ENCODE measurements at regions not wholly inside any gene's neighbourhood (a gene's known extent, or its start where the extent isn't known, plus 50 kb on each side); places are given as distances from the start of the nearest gene placed in this dataset.

DNA sequence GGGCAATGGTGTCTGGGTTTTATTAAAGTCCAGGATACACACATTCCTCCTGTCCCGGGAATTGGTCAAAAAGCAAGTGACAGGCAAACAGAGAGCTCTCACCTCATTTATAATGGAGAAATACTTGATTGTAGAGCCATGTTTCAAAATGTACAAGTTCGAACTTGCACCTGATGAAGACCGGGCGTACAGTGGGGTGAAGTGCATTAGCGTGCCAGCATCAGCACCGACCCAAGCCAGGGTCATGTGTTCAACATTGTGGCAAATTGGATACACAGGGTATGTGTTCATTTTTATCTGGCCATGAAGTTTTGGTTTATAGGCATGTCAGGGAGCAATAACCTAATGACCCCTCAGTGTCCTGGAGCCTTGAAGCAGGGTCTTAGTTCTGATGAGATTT lies 472.5 kb downstream of the IRX1 start:
- TF ChIP-seq, protein P1, sequence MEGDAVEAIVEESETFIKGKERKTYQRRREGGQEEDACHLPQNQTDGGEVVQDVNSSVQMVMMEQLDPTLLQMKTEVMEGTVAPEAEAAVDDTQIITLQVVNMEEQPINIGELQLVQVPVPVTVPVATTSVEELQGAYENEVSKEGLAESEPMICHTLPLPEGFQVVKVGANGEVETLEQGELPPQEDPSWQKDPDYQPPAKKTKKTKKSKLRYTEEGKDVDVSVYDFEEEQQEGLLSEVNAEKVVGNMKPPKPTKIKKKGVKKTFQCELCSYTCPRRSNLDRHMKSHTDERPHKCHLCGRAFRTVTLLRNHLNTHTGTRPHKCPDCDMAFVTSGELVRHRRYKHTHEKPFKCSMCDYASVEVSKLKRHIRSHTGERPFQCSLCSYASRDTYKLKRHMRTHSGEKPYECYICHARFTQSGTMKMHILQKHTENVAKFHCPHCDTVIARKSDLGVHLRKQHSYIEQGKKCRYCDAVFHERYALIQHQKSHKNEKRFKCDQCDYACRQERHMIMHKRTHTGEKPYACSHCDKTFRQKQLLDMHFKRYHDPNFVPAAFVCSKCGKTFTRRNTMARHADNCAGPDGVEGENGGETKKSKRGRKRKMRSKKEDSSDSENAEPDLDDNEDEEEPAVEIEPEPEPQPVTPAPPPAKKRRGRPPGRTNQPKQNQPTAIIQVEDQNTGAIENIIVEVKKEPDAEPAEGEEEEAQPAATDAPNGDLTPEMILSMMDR (IDR thresholded peaks at IDR 0.05): no peak

DNA sequence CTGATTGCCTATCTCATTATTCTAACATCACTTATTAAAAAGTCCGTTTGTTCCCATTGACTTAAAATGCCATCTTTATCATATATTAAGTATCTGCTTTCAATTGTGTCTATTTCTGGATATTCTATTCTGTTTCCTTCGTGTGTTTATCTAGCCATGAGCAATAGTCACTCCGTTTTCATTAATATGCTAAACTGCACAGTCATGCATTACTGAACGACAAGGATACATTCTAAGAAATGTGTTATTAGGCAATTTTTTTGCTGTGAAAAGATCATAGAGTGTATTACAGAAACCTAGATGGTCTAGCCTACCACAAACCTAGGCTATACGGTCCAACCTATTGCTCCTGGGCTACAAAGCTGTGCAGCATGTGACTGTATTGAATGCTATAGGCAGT lies 482.9 kb downstream of the IRX1 start:
- TF ChIP-seq, protein P1 (IDR thresholded peaks at IDR 0.05): no peak

DNA sequence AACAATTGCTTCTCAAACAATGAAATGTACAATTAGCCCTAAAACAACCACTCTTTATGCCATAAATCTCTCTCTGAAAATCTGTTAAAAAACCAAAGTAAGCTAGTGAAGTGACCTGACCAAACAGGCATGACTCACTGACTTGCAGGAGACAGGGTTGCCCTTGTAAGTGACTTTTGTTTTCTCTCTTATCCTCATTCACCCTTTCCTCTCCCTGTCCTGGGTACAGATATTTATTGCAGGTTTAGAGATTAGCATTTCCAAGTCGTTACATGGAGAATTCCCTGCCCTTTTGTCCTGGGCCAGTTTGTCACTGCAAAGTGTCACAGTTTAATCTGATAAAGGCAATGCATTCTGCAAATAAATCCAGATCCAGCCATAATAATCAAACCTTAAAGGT lies 484.2 kb downstream of the IRX1 start:
- TF ChIP-seq, protein P1 (IDR thresholded peaks at IDR 0.05): no peak

DNA sequence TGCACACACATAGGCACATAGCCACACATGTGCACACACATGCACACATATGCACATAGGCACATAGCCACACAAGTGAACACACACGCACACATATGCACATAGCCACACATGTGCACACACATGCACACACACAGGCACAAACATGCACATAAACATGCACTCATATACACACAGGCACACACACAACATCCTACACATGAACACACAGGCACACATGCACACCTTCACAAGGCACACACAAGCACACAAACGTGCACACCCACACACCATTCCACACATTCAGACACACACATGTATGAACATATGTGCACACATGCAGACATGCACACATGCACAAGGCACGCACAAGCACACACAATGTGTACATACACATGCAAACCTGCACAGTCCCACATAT lies 484.7 kb downstream of the IRX1 start:
- TF ChIP-seq, protein P1 (IDR thresholded peaks at IDR 0.05): no peak

DNA sequence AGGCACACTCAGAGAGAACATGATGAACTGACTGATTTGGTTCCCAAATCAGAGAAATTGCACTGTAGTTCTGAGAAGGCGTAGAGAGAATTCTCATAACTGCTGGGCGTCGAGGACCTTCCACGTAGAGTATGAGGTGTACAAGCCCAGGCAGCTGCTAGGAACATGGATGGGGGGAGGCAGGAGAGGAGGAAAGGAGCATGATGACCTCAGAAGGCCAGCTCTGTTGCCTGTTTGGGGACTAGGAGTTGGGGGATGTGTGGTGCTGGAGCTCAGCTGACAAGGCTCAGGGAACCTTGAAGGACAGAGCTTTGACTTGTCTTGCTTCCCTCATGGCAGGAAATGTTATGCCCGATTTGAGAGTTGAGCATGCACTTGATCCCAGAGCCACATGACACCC lies 485.4 kb downstream of the IRX1 start:
- TF ChIP-seq, protein P1 (IDR thresholded peaks at IDR 0.05): no peak

DNA sequence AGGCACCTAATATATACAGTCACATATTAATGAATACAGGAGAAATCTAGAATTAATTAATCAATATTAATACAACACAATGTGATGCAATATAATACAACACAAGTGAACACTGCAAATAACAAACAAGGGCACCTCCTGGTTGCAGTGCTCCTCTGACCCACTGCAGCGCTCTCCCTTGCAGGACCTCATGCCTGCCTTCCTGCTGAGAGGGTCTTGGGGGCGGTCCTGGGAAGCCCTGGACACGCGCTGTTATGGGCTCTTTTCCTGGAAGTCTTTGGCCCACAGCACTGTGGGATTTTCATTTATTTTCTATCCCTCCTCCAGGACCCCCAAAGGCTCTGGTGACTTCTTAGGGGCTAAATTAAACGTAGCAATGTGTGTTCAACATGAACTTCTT lies 485.8 kb downstream of the IRX1 start:
- TF ChIP-seq, protein P1 (IDR thresholded peaks at IDR 0.05): no peak

DNA sequence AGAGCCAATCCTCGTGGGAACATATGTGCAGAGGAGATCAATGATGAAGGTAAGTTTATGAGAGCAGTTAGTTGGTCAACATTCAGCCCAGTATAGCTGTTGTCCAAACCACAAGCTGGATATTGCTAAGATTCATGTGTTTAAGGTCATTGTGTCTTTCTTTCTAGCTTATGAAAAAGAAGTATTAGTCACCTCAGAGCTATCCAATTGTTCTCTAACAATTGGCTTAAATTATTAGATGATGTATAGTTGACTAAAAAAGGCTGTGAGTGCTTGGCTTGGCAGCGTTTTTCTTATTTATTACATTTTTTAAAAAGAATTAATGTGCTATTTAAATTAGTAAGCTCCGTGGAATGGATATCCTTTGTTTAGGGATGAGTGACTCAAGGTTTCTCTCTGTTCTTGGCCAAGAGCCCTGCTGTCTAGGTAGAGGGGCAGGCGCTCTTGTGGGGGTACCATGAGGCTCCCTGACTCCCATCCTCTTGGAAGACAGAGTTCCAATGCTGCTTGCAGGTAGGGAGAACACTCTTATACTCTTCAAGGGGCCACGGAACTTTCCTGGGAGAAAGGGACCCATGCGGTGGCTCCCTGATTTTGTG lies 487.4 kb downstream of the IRX1 start:
- TF ChIP-seq, protein P1 (IDR thresholded peaks at IDR 0.05): no peak

Data from LNCAP (cell line).